Neural cell (in vitro differentiated cells): ENCODE measurements at regions not wholly inside any gene's neighbourhood (a gene's known extent, or its start where the extent isn't known, plus 50 kb on each side); places are given as distances from the start of the nearest gene placed in this dataset.

Experiments used
- EZH2 ChIP-seq: fragments of 200-600, 300-800 bp; shearing (Covaris generic), sonication (generic); IDR thresholded peaks from 2 replicates; pipeline ENCODE4 v1.6.1; 2014; ENCODE audit warnings: antibody characterized with exemption, low read length, borderline replicate concordance, mild to moderate bottlenecking; ENCODE audit not compliant: insufficient read depth, poor library complexity, severe bottlenecking
- MXI1 ChIP-seq: fragments of 450-650 bp; conservative IDR thresholded peaks from 2 replicates; pipeline ENCODE4 v1.6.1; 2014; ENCODE audit warnings: antibody characterized with exemption, mild to moderate bottlenecking; ENCODE audit not compliant: poor library complexity, severe bottlenecking
- POLR2AphosphoS5 ChIP-seq: IDR thresholded peaks from 2 replicates; pipeline ENCODE4 v1.6.1; 2012
- RAD21 ChIP-seq: fragments of 450-650 bp; conservative IDR thresholded peaks from 2 replicates; pipeline ENCODE4 v1.6.1; 2014; ENCODE audit warnings: antibody characterized with exemption, mild to moderate bottlenecking, moderate library complexity
- TF ChIP-seq, protein P1 (sequence below): fragments of 450-650 bp; IDR thresholded peaks from 2 replicates; pipeline ENCODE4 v1.5.1; 2014; ENCODE audit warnings: antibody characterized with exemption, mild to moderate bottlenecking, moderate library complexity; ENCODE audit not compliant: poor library complexity, severe bottlenecking

DNA sequence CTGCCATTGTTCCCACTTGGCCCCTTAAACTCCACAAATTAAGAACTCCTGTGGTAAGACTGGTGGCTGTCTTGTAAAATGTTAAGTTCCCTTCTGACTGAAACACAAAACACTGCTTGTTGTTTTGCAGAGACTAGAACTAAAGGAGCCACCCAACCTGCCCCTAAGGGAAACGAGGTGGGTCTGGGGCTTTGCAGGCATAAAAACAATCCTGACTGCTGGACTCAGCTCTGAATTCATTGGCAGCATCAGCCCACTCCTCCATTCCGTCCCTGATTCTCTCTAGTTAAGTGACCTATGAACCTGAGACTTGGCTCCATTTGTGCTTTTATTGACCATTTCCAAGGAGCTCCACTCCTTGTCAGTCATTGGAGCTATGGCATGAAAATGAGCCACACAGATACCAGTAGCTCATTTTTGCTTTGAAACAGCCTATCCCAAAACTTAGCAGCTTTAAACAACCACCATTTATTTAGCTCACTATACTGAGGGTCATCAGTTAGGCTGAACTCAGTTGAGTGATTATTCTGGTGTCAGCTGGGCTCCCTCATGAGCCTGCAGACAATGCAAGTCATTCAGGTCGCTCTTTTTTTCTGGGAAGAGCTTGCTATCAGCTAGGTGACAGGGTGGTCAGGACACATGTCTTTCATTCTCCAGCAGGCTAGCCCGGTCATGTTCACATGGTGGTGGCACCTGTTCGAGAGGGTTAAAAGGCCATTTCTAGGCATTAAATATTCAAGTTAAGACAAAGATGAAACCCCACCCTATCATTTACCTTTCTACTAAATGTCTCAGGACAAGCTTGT, 175.1 kb upstream of the CTNNB1 start:
- TF ChIP-seq MXI1, result no peak
- TF ChIP-seq, protein P1, sequence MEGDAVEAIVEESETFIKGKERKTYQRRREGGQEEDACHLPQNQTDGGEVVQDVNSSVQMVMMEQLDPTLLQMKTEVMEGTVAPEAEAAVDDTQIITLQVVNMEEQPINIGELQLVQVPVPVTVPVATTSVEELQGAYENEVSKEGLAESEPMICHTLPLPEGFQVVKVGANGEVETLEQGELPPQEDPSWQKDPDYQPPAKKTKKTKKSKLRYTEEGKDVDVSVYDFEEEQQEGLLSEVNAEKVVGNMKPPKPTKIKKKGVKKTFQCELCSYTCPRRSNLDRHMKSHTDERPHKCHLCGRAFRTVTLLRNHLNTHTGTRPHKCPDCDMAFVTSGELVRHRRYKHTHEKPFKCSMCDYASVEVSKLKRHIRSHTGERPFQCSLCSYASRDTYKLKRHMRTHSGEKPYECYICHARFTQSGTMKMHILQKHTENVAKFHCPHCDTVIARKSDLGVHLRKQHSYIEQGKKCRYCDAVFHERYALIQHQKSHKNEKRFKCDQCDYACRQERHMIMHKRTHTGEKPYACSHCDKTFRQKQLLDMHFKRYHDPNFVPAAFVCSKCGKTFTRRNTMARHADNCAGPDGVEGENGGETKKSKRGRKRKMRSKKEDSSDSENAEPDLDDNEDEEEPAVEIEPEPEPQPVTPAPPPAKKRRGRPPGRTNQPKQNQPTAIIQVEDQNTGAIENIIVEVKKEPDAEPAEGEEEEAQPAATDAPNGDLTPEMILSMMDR, result no peak
- TF ChIP-seq RAD21, result no peak
- TF ChIP-seq EZH2, result no peak
- no peak for TF ChIP-seq POLR2AphosphoS5
